Heart right ventricle (tissue), 16 donors: ENCODE measurements at regions not wholly inside any gene's neighbourhood (a gene's known extent, or its start where the extent isn't known, plus 50 kb on each side); places are given as distances from the start of the nearest gene placed in this dataset.

Source experiments
- ATAC-seq, 8 donors: fragments of 200-7000 bp; cut with Tn5 transposase; one replicate each; pipeline ENCODE4 v1.9.1; 2020; ENCODE audit warnings: mild to moderate bottlenecking in 8 of 8, moderate library complexity in 8 of 8, moderate number of reproducible peaks in 1 of 8
- DNase-seq, 2 donors: peaks; one replicate each; pipeline ENCODE4 v3.0.0-alpha.2; 2020
- H3K27ac ChIP-seq, 10 donors: fragments of 200-600 bp; sonication (generic) in 2 of 10; one replicate each; pipeline versions ENCODE4 v1.5.0 to v1.8.0; 2020 to 2022; ENCODE audit warnings: mild to moderate bottlenecking in 3 of 10
- H3K27me3 ChIP-seq, 7 donors: fragments of 200-600 bp; one replicate each; pipeline ENCODE4 v1.8.0; 2021 to 2022; ENCODE audit warnings: mild to moderate bottlenecking in 2 of 7
- H3K36me3 ChIP-seq, 9 donors: fragments of 200-600 bp; sonication (generic) in 1 of 9; one replicate each; pipeline versions ENCODE4 v1.5.0 to v1.8.0; 2020 to 2022; ENCODE audit warnings: mild to moderate bottlenecking in 2 of 9
- H3K4me1 ChIP-seq, 9 donors: fragments of 200-600 bp; sonication (generic) in 1 of 9; one replicate each; pipeline versions ENCODE4 v1.5.0 to v1.8.0; 2020 to 2022; ENCODE audit warnings: mild to moderate bottlenecking in 4 of 9
- H3K4me3 ChIP-seq, 10 donors: fragments of 200-600 bp; sonication (generic) in 2 of 10; one replicate each; pipeline versions ENCODE4 v1.5.0 to v1.8.0; 2020 to 2022; ENCODE audit warnings: mild to moderate bottlenecking in 7 of 10, moderate library complexity in 2 of 10
- H3K9me3 ChIP-seq, 11 donors: fragments of 200-600 bp in 10 of 11; sonication (generic) in 2 of 11; one replicate each; pipeline versions ENCODE4 v1.5.0 to v1.8.0; 2013 to 2022; ENCODE audit warnings: mild to moderate bottlenecking in 2 of 11, control low read depth in 1 of 11, moderate library complexity in 1 of 11
- WGBS, 2 donors: extraction: QIAGEN DNeasy Blood & Tissue Kit; methylation state at CpG; one replicate each; pipeline ENCODE4 v1.1.7; 2013; ENCODE audit warnings: inconsistent platforms in 1 of 2; 5-methylcytosine and 5-hydroxymethylcytosine counted together
- intact Hi-C, 10 donors: fragments of 100-400 bp; cut with DNase I; formaldehyde crosslinking; loops; one replicate each; pipeline versions ENCODE4 v1.11.1 to v1.14.2; 2022
- TF ChIP-seq, protein P1 (sequence below), 9 donors: fragments of 200-600 bp; sonication (generic) in 2 of 9; IDR thresholded peaks; one replicate each; pipeline versions ENCODE4 v1.5.0 to v1.8.0; 2021 to 2022; ENCODE audit warnings: antibody characterized with exemption in 9 of 9, mild to moderate bottlenecking in 5 of 9, moderate library complexity in 1 of 9
- donor health status: Arrhythmogenic right ventricular cardiomyopathy.
- donor health status: ischemic (EF 13 %, LVEDD 7.1; RV severe dilation, severe dysfunction).
- donor health status: healthy with polysubstance abuse.
- donor health status: DM: no; HTN: yes; CAD: no.
- donor health status: DM: no; HTN: no; CAD: no.
- donor health status: ischemic (EF 25% LVEDD 6.9; RV normal size, moderate dysfunction).
- donor health status: ischemic (EF 25% LVEDD 5.7; RV mildly dilated, moderate dysfunction).
- donor health status: healthy.
- donor health status: DM: yes; HTN: yes; CAD: no.
- donor health status: Ischemic cardiomyopathy.
- donor health status: ischemic (EF 35%, LVEDD 5.7; RV mildly dilated, moderate dysfunction).
- donor health status: nonischemic (EF 11% LVEDD 7.7; RV severe dilation, severe dysfunction).
- donor health status: DM: yes; HTN: yes; CAD: no.
- donor health status: PGD.
- donor health status: ischemic (EF 29% LVEDD 5.4; RV normal size, mild dysfunction).
- donor health status: nonischemic (EF 23%, LVEDD 6.1; RV moderate dilation, normal function).

DNA sequence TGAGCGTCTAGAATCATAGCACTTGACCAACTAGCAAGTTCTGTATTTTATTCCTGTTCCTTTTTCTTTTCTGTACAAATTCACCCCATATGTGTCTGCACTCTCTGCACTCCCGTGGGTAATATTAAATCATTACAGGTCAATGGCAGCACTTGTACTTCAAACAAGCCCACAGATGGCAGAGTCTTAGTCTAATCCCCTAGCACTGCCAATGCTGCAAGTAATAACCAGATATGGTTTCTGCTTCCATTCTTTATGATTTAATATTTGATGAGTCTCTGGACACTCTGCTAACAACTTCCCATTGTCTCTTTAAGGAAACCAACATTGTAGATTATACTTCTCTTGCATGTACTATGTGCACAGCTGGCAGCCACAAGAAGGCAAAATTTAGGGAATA lies 343.8 kb upstream of the CHD1 start:
- Histone ChIP-seq H3K36me3 (no peaks in the 10 kb centered on the region), H3K9me3 (peaks cover 0 to 17% (median 0%) of the 10 kb centered on the region in 11 donors), H3K27me3 (no peaks in the 10 kb centered on the region), H3K27ac (no peak overlapping the region), H3K4me1 (no peaks in the 10 kb centered on the region), H3K4me3 (no peak overlapping the region)
- TF ChIP-seq, protein P1, sequence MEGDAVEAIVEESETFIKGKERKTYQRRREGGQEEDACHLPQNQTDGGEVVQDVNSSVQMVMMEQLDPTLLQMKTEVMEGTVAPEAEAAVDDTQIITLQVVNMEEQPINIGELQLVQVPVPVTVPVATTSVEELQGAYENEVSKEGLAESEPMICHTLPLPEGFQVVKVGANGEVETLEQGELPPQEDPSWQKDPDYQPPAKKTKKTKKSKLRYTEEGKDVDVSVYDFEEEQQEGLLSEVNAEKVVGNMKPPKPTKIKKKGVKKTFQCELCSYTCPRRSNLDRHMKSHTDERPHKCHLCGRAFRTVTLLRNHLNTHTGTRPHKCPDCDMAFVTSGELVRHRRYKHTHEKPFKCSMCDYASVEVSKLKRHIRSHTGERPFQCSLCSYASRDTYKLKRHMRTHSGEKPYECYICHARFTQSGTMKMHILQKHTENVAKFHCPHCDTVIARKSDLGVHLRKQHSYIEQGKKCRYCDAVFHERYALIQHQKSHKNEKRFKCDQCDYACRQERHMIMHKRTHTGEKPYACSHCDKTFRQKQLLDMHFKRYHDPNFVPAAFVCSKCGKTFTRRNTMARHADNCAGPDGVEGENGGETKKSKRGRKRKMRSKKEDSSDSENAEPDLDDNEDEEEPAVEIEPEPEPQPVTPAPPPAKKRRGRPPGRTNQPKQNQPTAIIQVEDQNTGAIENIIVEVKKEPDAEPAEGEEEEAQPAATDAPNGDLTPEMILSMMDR (IDR thresholded peaks at IDR 0.05), result no peak
- WGBS, 2 donors, result 74 to 80% methylated on average over 2 of the region's 2 CpGs
- ATAC-seq (no peak), DNase-seq (no peak)
- intact Hi-C loops, result no loop called here

DNA sequence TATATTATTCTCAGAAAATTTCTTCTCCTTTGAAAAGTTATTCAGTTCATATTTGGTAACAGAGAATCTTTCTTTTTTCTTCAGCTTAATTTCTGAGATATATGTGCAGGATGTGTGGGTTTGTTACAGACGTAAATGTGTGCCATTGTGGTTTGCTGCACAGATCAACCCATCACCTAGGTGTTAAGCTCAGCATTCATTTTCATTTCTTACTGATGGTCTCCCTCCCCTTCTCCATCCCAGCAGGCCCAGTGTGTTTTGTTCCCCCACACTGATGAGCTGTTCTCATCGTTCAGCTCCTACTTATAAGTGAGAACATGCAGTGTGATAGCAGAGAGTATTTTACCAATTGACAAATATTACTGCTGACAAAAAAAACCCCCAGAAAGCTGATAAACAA lies 330.0 kb upstream of the CHD1 start:
- H3K9me3 ChIP-seq, result peaks cover 0 to 37% (median 15%) of the 10 kb centered on the region in 11 donors
- ATAC-seq (no peak), DNase-seq (no peak)
- H3K27ac ChIP-seq, result no peak overlapping the region
- WGBS, 2 donors, result 43 to 55% methylated on average over 2 of the region's 2 CpGs
- intact Hi-C loops, result no loop called here
- no peaks in the 10 kb centered on the region for H3K27me3 ChIP-seq
- no peaks in the 10 kb centered on the region for H3K4me1 ChIP-seq
- TF ChIP-seq, protein P1 (IDR thresholded peaks at IDR 0.05), result no peak
- no peak overlapping the region for H3K4me3 ChIP-seq
- no peaks in the 10 kb centered on the region for H3K36me3 ChIP-seq

DNA sequence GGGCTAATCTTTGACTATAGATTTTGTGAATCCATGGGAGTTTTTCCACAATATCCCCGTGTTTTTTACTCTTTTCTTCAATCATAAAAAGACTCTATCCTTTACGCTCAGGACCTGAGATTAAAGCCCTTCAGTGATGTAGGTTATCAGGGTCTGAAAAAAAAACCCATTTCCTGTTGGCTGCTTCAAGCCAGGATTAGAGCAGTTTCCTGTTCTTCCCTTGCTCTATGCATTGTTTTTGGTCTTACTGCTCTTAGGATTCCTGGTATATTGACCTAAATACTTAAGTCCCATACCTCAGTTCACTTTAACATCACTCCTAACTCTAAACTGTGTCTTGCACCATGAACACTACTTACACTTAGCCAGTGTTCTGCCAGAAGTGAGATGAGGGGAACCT lies 319.3 kb upstream of the CHD1 start:
- ATAC-seq (no peak), DNase-seq (no peak)
- peaks cover 0 to 8% (median 0%) of the 10 kb centered on the region in 11 donors for H3K9me3 ChIP-seq
- TF ChIP-seq, protein P1 (IDR thresholded peaks at IDR 0.05), result no peak
- H3K36me3 ChIP-seq, result no peaks in the 10 kb centered on the region
- WGBS, 2 donors, result 27 to 34% methylated on average over 2 of the region's 2 CpGs
- intact Hi-C loops, result no loop called here
- no peak overlapping the region for H3K27ac ChIP-seq
- H3K4me3 ChIP-seq, result no peak overlapping the region
- no peaks in the 10 kb centered on the region for H3K27me3 ChIP-seq
- no peaks in the 10 kb centered on the region for H3K4me1 ChIP-seq

DNA sequence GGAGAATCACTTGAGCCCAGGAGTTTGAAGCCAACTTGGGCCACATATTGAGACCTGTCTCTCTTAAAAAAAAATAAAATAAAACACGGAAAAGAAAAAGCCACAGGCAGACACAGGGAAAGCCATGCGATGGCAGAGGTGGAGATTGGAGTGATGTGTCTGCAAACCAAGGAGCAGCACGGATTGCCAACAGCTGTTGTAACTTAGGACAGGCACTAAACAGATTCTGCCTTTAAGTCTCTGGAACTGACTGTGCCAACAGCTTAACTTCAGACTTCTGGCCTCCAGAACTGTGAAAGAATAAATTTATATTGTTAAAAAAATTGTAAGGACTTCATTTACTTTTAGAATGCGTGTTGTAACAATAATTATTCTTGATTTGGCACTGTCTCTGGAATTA lies 318.5 kb upstream of the CHD1 start:
- no peak for DNase-seq
- ATAC-seq, result no peak
- Histone ChIP-seq H3K27ac (no peak overlapping the region), H3K36me3 (no peaks in the 10 kb centered on the region), H3K4me3 (no peak overlapping the region), H3K4me1 (no peaks in the 10 kb centered on the region), H3K27me3 (no peaks in the 10 kb centered on the region), H3K9me3 (peaks cover 0 to 3% (median 0%) of the 10 kb centered on the region in 11 donors)
- intact Hi-C loops, result no loop called here
- TF ChIP-seq, protein P1 (IDR thresholded peaks at IDR 0.05), result no peak
- 74 to 78% methylated on average over 4 of the region's 4 CpGs for WGBS, 2 donors

DNA sequence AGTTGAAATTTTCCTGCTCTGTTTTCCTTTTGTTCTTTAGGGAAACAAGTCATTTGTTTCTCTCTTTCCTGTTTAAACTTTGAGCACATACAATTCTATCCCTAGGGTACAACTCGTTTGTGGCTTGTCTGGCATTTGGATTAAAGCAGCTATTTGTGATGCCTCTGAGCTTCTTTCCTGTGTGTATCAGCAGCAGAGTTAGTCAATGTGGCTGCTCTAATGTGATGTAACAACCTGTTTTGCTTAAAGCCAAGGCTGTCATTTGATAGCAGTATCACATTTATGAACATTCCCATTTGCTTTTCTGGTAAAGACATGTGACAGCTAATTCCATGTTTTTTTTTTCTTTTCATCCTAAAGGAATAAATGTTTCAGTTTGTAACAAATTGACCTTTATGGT lies 314.3 kb upstream of the CHD1 start:
- 11 to 13% methylated on average over 1 of the region's 1 CpG for WGBS, 2 donors
- DNase-seq, result no peak
- Histone ChIP-seq H3K36me3 (no peaks in the 10 kb centered on the region), H3K9me3 (no peaks in the 10 kb centered on the region), H3K4me3 (no peak overlapping the region), H3K27me3 (no peaks in the 10 kb centered on the region), H3K4me1 (no peaks in the 10 kb centered on the region), H3K27ac (no peak overlapping the region)
- TF ChIP-seq, protein P1 (IDR thresholded peaks at IDR 0.05), result no peak
- no peak for ATAC-seq
- intact Hi-C loops, result no loop called here
